ENCODE measurements at regions not wholly inside any gene's neighbourhood (a gene's known extent, or its start where the extent isn't known, plus 50 kb on each side); places are given as distances from the start of the nearest gene placed in this dataset.
"Not testable (repeated sequence)": the region's sequence is repeated elsewhere in the genome, so short reads cannot be mapped to it uniquely, and the experiment has no call there.

DNA sequence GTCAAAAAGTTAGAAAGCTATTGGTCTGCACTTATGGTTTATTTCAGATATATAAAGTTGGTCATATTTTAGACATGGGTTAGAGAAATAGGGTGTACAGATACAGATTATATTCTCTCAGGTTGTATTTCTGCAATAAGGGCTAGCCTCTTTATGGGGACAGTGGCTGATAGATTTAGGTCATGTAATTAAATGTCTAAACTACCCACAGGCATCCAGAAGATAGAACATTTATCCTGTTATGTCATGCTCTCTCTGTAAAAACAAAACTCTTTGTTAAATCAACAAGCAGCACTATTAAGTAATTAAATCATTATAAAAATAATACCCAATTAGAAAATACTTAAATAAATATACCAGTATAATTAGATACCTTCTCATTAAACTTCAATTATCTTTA is 612.6 kb upstream of the CITED2 start:
- no peak for DNase-seq
- intact Hi-C loops (cut with DNase I) = no loop called here

DNA sequence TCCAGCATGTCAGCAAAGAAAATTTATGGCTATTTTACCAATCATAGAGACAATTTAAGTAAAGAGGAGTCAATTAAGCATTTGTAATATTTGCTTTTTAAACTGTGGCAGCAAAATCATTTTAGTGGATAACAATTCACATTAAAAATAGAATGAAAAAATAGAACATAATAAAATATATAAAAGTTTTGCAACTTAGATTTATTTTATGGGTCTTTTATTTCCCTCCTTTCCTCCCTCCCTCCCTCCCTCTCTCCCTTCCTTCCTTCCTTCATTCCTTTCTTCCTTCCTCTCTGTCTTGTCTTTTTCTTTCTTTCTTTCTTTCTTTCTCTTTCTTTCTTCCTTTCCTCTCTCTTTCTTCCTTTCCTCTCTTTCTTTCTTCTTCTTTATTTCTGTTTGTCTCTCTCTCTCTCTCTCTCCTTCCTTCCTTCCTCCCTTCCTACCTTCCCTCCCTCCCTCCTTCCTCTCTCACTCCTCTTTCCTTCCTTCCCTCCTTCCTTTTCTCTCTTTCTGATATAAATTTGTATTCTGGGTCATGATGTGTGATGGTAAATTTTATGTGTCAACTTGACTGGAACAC is 610.9 kb upstream of the CITED2 start:
- no peak for DNase-seq
- intact Hi-C loops (cut with DNase I) = no loop called here

GRCh38 chr6:139984317-139984716 is 609.9 kb upstream of the CITED2 start:
- DNase-seq = no peak
- intact Hi-C loops (cut with DNase I) = no loop called here

- intact Hi-C loops (cut with DNase I) = no loop called here
- no peak for DNase-seq
Observed at GRCh38 chr6:139983555-139984276, 609.3 kb upstream of the CITED2 start.

- DNase-seq = no peak
- intact Hi-C loops (cut with DNase I) = no loop called here
Observed at GRCh38 chr6:139982652-139983295, 608.3 kb upstream of the CITED2 start.

- no peak for DNase-seq
- intact Hi-C loops (cut with DNase I) = no loop called here
Observed at GRCh38 chr6:139982195-139982594, 607.7 kb upstream of the CITED2 start.

DNA sequence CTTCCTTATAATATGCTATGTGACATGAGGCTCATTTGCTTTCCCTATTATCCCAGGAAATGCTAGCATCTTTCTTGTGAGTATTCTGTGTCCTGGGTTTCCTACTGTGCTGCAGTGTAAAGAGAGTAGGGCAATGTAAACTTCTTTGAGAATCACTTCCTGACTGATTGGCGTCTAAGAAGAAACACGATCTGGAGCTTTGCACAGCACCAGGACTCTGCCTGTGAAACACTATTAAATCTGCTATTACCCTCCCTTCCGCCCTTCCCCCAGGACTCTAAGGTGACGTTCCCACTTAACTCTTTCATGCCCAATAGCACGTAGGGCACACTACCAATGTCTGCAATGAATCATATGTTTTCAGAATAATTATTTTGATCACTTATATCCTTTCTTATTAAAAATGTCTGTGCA is 607.3 kb upstream of the CITED2 start:
- intact Hi-C loops (cut with DNase I) = no loop called here
- DNase-seq = no peak

DNA sequence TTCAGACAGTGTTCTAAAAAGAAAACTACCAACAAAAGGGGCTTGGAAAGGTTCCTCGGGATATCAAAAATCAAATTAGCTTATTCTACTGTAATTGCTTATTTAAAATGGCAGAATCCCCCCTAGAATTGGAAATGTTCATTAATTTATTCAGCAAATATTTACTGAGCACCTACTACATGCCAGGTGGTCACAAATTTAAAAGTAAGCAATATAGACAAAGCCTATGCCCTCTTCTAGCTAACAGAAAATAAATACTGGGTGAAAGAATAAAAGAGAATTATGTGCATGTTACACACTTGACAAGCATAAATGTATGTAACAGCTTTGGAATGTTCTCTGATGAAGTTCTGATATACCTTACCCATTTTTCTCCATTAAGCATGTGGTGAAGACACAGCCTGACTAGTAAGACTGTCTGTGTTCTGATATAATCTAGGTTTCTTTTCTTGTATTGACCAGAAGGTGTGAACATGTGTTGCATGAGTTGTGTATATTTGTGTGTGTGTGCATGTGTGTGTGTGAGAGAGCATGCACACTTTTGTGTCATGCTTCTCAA is 606.7 kb upstream of the CITED2 start:
- intact Hi-C loops (cut with DNase I) = no loop called here
- no peak for DNase-seq

- DNase-seq; intact Hi-C loops (cut with DNase I): not testable (repeated sequence)
Observed at GRCh38 chr6:139980631-139981030, 606.2 kb upstream of the CITED2 start.

DNA sequence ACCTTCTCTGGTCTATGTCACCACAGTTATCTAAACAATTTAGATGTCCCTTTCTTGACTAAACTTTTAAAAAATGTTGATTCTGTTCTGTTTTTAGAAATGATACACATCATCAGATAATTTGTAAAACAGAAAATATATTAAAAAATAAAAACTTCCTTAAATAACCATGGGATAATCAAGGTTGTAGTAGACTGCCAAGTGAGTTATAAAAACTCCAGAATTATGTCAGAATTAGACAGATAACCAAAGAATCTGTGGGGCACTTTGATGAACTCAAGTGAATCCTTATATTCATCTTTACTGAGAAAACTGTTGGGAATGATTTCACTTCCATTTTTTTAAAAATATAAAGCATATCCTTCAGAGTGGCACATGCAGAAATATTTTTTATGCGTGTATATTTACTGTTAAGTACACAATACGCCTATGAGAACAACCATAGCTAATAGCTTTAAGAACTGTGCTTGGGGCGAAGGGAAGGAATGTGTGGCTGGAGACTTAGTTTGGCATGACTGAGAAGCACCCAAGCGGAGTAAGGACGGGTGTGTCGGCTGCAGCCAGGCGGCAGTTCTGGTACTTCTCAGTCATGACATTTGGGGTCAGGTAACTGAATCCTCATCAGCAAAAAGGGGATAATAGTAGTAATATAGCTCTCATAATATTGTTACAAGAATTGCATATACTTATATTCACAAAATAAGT is 604.7 kb upstream of the CITED2 start:
- no peak for DNase-seq
- intact Hi-C loops (cut with DNase I) = no loop called here

DNA sequence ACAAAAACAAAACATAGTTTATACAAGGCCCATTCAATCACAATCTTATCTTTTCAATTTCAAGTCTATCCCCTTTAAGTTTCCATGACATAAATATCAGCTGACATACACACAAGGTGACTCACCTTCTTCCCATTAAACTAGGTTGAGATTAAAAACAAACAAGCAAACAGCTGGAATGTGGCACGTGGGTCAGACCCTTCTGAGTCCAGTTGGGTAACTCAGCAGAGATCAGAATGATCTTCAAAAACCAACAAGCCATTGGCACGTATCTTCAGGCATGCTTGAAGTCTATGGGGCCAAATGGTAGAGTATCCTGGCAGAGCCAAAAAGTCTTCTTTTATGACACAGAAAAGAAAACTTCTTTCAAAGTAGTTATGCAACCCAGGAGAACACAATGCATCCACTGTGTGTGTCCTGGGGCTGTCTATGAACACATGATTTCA is 603.5 kb upstream of the CITED2 start:
- no peak for DNase-seq
- intact Hi-C loops (cut with DNase I) = no loop called here

DNA sequence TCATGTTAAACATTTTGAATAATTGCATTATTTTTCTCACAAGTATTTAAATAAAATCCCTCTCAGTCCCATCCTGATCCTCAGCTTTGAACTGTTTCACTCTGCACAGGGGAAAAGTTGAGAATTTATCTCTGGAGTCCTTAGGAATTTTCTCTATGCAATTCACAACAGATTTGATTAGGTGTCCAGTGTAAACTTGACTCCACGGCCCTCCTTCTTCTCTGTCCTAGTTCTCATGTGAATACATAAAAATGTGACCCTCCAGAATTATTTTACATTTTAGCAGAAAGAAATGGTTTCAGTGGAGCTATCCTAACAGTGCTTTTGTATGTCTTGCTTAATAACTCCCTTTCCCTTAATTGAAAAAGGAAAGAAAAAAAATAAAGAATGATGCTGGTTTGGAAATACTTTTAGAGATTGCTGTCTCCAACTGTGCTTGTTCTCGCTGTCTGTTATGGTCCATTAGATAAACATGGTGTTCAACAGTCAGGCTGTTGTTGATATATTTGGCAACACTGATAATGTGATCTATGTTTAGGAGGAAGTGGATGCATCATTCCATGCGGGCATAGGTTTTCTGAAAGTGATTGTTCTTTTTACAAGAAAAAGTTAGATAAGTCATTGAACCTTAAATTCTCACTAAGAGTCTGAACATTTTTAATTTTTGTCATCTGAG is 599.4 kb upstream of the CITED2 start:
- intact Hi-C loops (cut with DNase I) = no loop called here
- DNase-seq = no peak

GRCh38 chr6:139972116-139972515 is 597.7 kb upstream of the CITED2 start:
- no peak for DNase-seq

DNA sequence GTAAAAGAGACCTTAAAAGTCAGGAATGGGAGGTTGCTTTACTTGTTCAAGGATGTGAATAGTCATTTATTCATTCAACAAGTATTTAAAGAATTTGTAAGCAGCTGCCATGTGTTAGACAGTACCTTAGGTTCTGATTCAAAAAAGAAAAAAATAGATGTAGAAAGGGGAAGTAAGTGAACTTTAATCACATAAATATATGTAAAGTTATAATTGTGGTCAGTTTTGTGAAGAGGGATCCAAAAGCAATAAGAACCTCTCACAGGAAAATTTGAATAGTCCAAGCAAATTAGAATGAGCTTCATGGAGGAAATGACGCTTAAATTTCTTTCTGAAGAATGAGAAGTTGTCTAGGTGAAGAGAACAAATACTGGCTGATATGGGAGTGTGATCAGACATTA is 596.1 kb upstream of the CITED2 start:
- intact Hi-C loops (cut with DNase I) = no loop called here
- DNase-seq = no peak

More at GRCh38 chr6:139972116-139972515, 597.7 kb upstream of the CITED2 start:
- intact Hi-C loops (cut with DNase I) = no loop called here

DNA sequence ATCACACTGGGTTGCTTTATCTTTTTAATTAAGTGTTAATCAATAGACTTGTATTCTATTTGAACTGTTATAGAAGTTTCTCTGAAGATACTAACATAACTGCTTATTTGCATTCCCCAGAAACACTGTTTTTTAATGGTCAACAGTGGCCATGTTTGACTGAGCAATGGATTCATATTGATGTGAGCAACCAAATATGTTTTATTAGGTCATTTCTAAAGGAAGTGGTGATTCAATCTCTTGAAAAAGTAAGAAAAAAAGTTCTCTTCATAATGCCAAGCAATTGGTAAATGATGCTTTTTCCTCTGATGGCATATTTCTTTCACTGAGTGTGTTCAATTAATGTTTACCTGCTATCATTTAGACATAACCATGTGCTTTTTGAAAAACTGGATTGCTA is 593.0 kb upstream of the CITED2 start:
- DNase-seq = no peak
- intact Hi-C loops (cut with DNase I) = no loop called here

- no peak for DNase-seq
- intact Hi-C loops (cut with DNase I) = no loop called here
Observed at GRCh38 chr6:139965393-139965792, 590.9 kb upstream of the CITED2 start.

DNA sequence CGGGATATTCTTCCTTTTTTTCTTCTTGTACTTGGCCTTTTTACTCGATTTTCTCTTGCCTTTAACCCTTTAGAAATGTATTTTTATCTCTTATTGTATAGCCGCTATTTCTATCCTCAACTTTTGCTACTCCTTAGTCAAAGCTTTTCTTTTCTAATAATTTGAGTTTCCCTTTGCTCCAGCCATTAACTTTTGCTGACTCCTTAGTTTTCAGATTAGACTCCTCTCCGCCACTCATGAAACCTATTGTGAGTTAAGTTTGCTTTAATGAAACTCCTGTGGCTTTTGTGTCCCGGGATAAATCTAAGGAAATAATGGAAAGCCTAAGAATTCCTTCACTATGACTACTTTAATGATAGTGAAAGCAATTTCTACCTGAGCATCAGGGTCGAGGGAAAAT is 590.3 kb upstream of the CITED2 start:
- DNase-seq = no peak
- intact Hi-C loops (cut with DNase I) = no loop called here

DNA sequence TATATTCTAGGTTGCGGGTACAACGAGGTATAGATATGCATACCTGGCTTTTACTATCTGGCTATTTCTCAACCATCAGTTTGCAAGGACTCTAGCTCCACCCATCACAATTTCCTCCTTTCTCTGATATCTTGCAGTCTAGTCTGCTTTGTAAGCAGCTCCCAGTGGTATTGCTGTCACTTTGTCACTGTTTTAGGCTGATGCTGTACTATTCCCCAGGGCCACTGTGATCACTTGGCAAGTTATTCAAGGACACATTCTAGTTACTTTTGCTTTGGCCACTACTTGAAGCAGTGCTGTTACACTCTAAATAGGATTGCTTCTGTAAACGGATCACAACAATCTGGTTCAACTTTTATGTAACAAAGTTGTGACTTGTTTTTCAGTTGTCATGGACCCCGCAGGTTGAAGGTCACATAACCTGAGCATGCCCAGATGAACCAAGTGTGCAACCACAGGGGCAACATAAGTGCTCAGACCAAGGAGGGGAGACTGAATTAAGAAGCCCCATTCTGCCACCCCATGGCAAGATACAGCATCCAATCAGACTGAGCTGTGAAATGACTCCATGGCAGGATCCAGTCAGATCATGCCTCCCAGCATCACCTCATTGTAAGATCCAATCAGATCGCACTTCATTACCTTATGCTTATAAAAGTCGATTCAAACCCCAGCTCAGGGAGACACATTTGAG is 588.4 kb upstream of the CITED2 start:
- DNase-seq = no peak
- intact Hi-C loops (cut with DNase I) = no loop called here

GRCh38 chr6:139961190-139961589 is 586.7 kb upstream of the CITED2 start:
- no peak for DNase-seq
- intact Hi-C loops (cut with DNase I) = no loop called here

- DNase-seq = no peak
- intact Hi-C loops (cut with DNase I) = no loop called here
Observed at GRCh38 chr6:139960671-139961070, 586.2 kb upstream of the CITED2 start.

All from posterior cingulate gyrus (tissue), 11 donors.